Stimulated activated CD8-positive, alpha-beta memory T cell treated with anti-CD3 and anti-CD28 coated beads, Interleukin-12 subunit alpha, Interleukin-12 subunit beta, amount 100 ng/mL, for 1 hour (primary cell): ENCODE measurements at regions not wholly inside any gene's neighbourhood (a gene's known extent, or its start where the extent isn't known, plus 50 kb on each side); places are given as distances from the start of the nearest gene placed in this dataset.

Experiments
- DNase-seq: peaks from one replicate; pipeline ENCODE4 v3.0.0-alpha.2; 2020; ENCODE audit warnings: low read depth

- DNase-seq: no peak
Measured at GRCh38 chr9:28209130-28209529, 635.8 kb upstream of the C9orf72 start.

GRCh38 chr9:28212979-28213378, 639.7 kb upstream of the C9orf72 start:
- DNase-seq: no peak

GRCh38 chr9:28215536-28216299, 642.4 kb upstream of the C9orf72 start:
- DNase-seq: no peak

- no peak for DNase-seq
Measured at GRCh38 chr9:28232686-28233085, 659.4 kb upstream of the C9orf72 start.

- no peak for DNase-seq
Measured at GRCh38 chr9:28234133-28234893, 661.0 kb upstream of the C9orf72 start.

GRCh38 chr9:28234894-28235277, 661.6 kb upstream of the C9orf72 start:
- DNase-seq: no peak

GRCh38 chr9:28249424-28249823, 676.1 kb upstream of the C9orf72 start:
- DNase-seq: no peak

GRCh38 chr9:28255174-28255573, 681.9 kb upstream of the C9orf72 start:
- DNase-seq: no peak

- no peak for DNase-seq
Measured at GRCh38 chr9:28260330-28260729, 687.0 kb upstream of the C9orf72 start.

GRCh38 chr9:28264368-28264767, 691.1 kb upstream of the C9orf72 start:
- no peak for DNase-seq

GRCh38 chr9:28267351-28267750, 694.1 kb upstream of the C9orf72 start:
- DNase-seq: no peak

- no peak for DNase-seq
Measured at GRCh38 chr9:28270156-28270555, 696.9 kb upstream of the C9orf72 start.

GRCh38 chr9:28272127-28272526, 698.8 kb upstream of the C9orf72 start:
- DNase-seq: no peak

GRCh38 chr9:28287455-28287854, 714.2 kb upstream of the C9orf72 start:
- no peak for DNase-seq

GRCh38 chr9:28289746-28290145, 716.5 kb upstream of the C9orf72 start:
- no peak for DNase-seq

GRCh38 chr9:28293369-28294090, 720.2 kb upstream of the C9orf72 start:
- no peak for DNase-seq

GRCh38 chr9:28301281-28301680, 728.0 kb upstream of the C9orf72 start:
- DNase-seq: no peak

- DNase-seq: no peak
Measured at GRCh38 chr9:28317745-28318144, 744.5 kb upstream of the C9orf72 start.

- DNase-seq: no peak
Measured at GRCh38 chr9:28318515-28318914, 745.2 kb upstream of the C9orf72 start.

- DNase-seq: no peak
Measured at GRCh38 chr9:28319981-28320380, 746.7 kb upstream of the C9orf72 start.

- no peak for DNase-seq
Measured at GRCh38 chr9:28320616-28321015, 747.3 kb upstream of the C9orf72 start.

- DNase-seq: no peak
Measured at GRCh38 chr9:28329323-28329722, 756.0 kb upstream of the C9orf72 start.

- DNase-seq: no peak
Measured at GRCh38 chr9:28332648-28333047, 759.4 kb upstream of the C9orf72 start.
